ENCODE measurements at regions not wholly inside any gene's neighbourhood (a gene's known extent, or its start where the extent isn't known, plus 50 kb on each side); places are given as distances from the start of the nearest gene placed in this dataset.
"Not testable (repeated sequence)": the region's sequence is repeated elsewhere in the genome, so short reads cannot be mapped to it uniquely, and the experiment has no call there.

DNA sequence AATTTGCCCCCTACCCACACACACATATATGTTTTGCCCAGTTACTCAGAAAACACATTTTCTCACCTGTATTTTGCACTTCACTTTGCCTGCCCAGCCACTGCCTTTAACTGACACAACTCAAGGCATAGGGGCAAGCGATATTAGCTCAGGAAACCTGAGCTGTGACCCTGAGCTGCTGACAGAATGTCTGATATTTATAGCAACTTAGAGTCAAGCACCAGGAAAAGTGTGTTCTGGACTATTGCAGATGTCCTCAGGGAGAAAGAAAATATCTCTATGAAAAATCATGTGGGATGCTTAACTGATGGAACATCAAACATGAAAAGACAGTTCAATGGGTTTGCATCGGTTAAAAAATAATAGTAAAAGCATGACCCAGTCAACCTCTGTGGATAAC, 63.9 kb upstream of the SLC35C1 start:
- no peak for DNase-seq (ENCODE audit: low spot score)
- Histone ChIP-seq H4K20me1 (ENCODE audit: insufficient read depth, low read length) (no peaks in the 10 kb centered on the region), H3K4me3 (ENCODE audit: low read depth, low read length, poor library complexity, severe bottlenecking) (no peak overlapping the region), H3K4me1 (ENCODE audit: insufficient read depth, low read length, poor library complexity, severe bottlenecking) (no peaks in the 10 kb centered on the region), H3K9me2 (ENCODE audit: insufficient read depth, low read length) (no peaks in the 10 kb centered on the region), H3K36me3 (ENCODE audit: insufficient read depth, low read length) (no peaks in the 10 kb centered on the region), H2AFZ (ENCODE audit: low read length) (no peak overlapping the region), H3K79me2 (ENCODE audit: insufficient read depth, low read depth, low read length) (no peaks in the 10 kb centered on the region), H3K4me2 (ENCODE audit: low read length) (no peak overlapping the region), H3K27ac (ENCODE audit: low read depth, low read length, poor library complexity, severe bottlenecking) (no peak overlapping the region), H3K9me3 (ENCODE audit: low read length) (no peaks in the 10 kb centered on the region)
- intact Hi-C loops (cut with micrococcal nuclease; ENCODE audit: unreplicated experiment) = no loop called here
- TF ChIP-seq, protein P1, sequence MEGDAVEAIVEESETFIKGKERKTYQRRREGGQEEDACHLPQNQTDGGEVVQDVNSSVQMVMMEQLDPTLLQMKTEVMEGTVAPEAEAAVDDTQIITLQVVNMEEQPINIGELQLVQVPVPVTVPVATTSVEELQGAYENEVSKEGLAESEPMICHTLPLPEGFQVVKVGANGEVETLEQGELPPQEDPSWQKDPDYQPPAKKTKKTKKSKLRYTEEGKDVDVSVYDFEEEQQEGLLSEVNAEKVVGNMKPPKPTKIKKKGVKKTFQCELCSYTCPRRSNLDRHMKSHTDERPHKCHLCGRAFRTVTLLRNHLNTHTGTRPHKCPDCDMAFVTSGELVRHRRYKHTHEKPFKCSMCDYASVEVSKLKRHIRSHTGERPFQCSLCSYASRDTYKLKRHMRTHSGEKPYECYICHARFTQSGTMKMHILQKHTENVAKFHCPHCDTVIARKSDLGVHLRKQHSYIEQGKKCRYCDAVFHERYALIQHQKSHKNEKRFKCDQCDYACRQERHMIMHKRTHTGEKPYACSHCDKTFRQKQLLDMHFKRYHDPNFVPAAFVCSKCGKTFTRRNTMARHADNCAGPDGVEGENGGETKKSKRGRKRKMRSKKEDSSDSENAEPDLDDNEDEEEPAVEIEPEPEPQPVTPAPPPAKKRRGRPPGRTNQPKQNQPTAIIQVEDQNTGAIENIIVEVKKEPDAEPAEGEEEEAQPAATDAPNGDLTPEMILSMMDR (conservative IDR thresholded peaks at IDR 0.05; ENCODE audit: low read length) = no peak
- no peak for TF ChIP-seq EZH2phosphoT487 (IDR thresholded peaks at IDR 0.05; ENCODE audit: borderline replicate concordance, low read depth, low read length)
- ChIA-PET POLR2A (no interaction called here), CTCF (ENCODE audit: unreplicated experiment) (no interaction called here)
- no TSS peak for BruUV-seq (replicated peaks)

DNA sequence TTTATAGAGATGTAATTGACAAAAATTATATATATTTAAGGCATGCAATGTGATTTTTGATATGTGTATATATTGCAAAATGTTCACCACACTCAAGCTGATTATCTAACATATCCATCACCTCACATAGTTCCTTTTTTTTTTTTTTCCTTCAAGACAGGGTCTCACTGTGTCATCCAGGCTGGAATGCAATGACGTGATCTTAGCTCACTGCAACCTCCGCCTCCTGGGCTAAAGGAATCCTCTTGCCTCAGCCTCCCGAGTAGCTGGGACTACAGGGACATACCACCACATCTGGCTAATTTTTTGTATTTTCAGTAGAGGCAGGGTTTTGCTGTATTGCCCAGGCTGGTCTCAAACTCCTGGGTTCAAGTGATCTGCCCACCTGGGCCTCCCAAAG, 65.1 kb upstream of the SLC35C1 start:
- Histone ChIP-seq H3K79me2 (ENCODE audit: insufficient read depth, low read depth, low read length) (no peaks in the 10 kb centered on the region), H3K4me3 (ENCODE audit: low read depth, low read length, poor library complexity, severe bottlenecking) (no peak overlapping the region), H4K20me1 (ENCODE audit: insufficient read depth, low read length) (no peaks in the 10 kb centered on the region), H3K9me3 (ENCODE audit: low read length) (no peaks in the 10 kb centered on the region), H3K4me2 (ENCODE audit: low read length) (no peak overlapping the region), H3K27ac (ENCODE audit: low read depth, low read length, poor library complexity, severe bottlenecking) (no peak overlapping the region), H2AFZ (ENCODE audit: low read length) (no peak overlapping the region), H3K36me3 (ENCODE audit: insufficient read depth, low read length) (no peaks in the 10 kb centered on the region), H3K4me1 (ENCODE audit: insufficient read depth, low read length, poor library complexity, severe bottlenecking) (no peaks in the 10 kb centered on the region), H3K9me2 (ENCODE audit: insufficient read depth, low read length) (no peaks in the 10 kb centered on the region)
- ChIA-PET POLR2A (interaction anchor here (0.6 kb wide), 1 partner anchor 83 kb away, joined by 3 read pairs; no protein-coding TSS in a partner anchor), CTCF (ENCODE audit: unreplicated experiment) (interaction anchor here (0.6 kb wide), 1 partner anchor 341 kb away, joined by 4 read pairs; no protein-coding TSS in a partner anchor)
- DNase-seq (ENCODE audit: low spot score) = no peak
- TF ChIP-seq, protein P1 (conservative IDR thresholded peaks at IDR 0.05; ENCODE audit: low read length) = no peak
- no peak for TF ChIP-seq EZH2phosphoT487 (IDR thresholded peaks at IDR 0.05; ENCODE audit: borderline replicate concordance, low read depth, low read length)
- intact Hi-C loops (cut with micrococcal nuclease; ENCODE audit: unreplicated experiment) = no loop called here
- no TSS peak for BruUV-seq (replicated peaks)

DNA sequence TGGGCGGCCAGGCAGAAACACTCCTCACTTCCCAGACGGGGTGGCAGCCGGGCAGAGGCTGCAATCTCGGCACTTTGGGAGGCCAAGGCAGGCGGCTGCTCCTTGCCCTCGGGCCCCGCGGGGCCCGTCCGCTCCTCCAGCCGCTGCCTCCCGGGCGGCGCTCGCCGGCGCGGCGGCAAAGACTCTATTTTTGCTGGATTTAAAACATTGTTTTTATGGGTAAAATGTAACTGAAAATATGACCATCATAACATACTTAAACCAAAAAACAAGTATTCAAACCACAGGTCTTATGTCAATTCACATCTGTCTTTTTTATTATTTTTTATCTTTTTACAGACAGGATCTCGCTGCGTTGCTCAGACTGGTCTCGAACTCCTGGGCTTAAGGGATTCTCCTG, 65.9 kb upstream of the SLC35C1 start:
- DNase-seq (ENCODE audit: low spot score); H3K27ac ChIP-seq (ENCODE audit: low read depth, low read length, poor library complexity, severe bottlenecking); H3K9me3 ChIP-seq (ENCODE audit: low read length); H3K4me1 ChIP-seq (ENCODE audit: insufficient read depth, low read length, poor library complexity, severe bottlenecking); H3K4me2 ChIP-seq (ENCODE audit: low read length); POLR2A ChIA-PET; H3K9me2 ChIP-seq (ENCODE audit: insufficient read depth, low read length); H4K20me1 ChIP-seq (ENCODE audit: insufficient read depth, low read length); CTCF ChIA-PET (ENCODE audit: unreplicated experiment); BruUV-seq (replicated peaks); H3K4me3 ChIP-seq (ENCODE audit: low read depth, low read length, poor library complexity, severe bottlenecking); H3K36me3 ChIP-seq (ENCODE audit: insufficient read depth, low read length); intact Hi-C loops (cut with micrococcal nuclease; ENCODE audit: unreplicated experiment); H3K79me2 ChIP-seq (ENCODE audit: insufficient read depth, low read depth, low read length); H2AFZ ChIP-seq (ENCODE audit: low read length): not testable (repeated sequence)

DNA sequence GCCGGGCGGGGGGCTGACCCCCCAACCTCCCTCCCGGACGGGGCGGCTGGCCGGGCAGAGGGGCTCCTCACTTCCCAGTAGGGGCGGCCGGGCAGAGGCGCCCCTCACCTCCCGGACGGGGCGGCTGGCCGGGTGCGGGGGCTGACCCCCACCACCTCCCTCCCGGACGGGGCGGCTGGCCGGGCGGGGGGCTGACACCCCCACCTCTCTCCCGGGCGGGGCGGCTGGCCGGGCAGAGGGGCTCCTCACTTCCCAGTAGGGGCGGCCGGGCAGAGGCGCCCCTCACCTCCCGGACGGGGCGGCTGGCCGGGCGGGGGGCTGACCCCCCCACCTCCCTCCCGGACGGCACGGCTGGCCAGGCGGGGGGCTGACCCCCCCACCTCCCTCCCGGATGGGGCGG, 66.8 kb upstream of the SLC35C1 start:
- H2AFZ ChIP-seq (ENCODE audit: low read length); BruUV-seq (replicated peaks); CTCF ChIA-PET (ENCODE audit: unreplicated experiment); H3K4me3 ChIP-seq (ENCODE audit: low read depth, low read length, poor library complexity, severe bottlenecking); H3K9me3 ChIP-seq (ENCODE audit: low read length); H3K27ac ChIP-seq (ENCODE audit: low read depth, low read length, poor library complexity, severe bottlenecking); POLR2A ChIA-PET; H3K36me3 ChIP-seq (ENCODE audit: insufficient read depth, low read length); H3K4me2 ChIP-seq (ENCODE audit: low read length); DNase-seq (ENCODE audit: low spot score); H3K79me2 ChIP-seq (ENCODE audit: insufficient read depth, low read depth, low read length); H3K9me2 ChIP-seq (ENCODE audit: insufficient read depth, low read length); intact Hi-C loops (cut with micrococcal nuclease; ENCODE audit: unreplicated experiment); H4K20me1 ChIP-seq (ENCODE audit: insufficient read depth, low read length); H3K4me1 ChIP-seq (ENCODE audit: insufficient read depth, low read length, poor library complexity, severe bottlenecking): not testable (repeated sequence)
